Upper lobe of left lung (tissue), 6 donors: ENCODE measurements at regions not wholly inside any gene's neighbourhood (a gene's known extent, or its start where the extent isn't known, plus 50 kb on each side); places are given as distances from the start of the nearest gene placed in this dataset.

ENCODE experiments used
- ATAC-seq, 2 donors: fragments of 200-7000 bp; cut with Tn5 transposase; one replicate each; pipeline ENCODE4 v1.9.1; 2022; ENCODE audit warnings: mild to moderate bottlenecking in 2 of 2, moderate library complexity in 2 of 2; ENCODE audit not compliant: low FRiP score in 2 of 2
- DNase-seq, 2 donors: peaks; one replicate each; pipeline ENCODE4 v3.0.0-alpha.2; 2019 to 2020
- H3K27ac ChIP-seq, 4 donors: fragments of 200-600 bp; sonication (generic); one replicate each; pipeline ENCODE4 v1.5.1; 2016 to 2019
- H3K27me3 ChIP-seq, 4 donors: fragments of 200-600 bp; sonication (generic); one replicate each; pipeline ENCODE4 v1.5.1; 2017 to 2019
- H3K36me3 ChIP-seq, 4 donors: fragments of 200-600 bp; sonication (generic); one replicate each; pipeline ENCODE4 v1.5.1; 2016 to 2019
- H3K4me1 ChIP-seq, 4 donors: fragments of 200-600 bp; sonication (generic); one replicate each; pipeline ENCODE4 v1.5.1; 2018 to 2019
- H3K4me3 ChIP-seq, 4 donors: fragments of 200-600 bp; sonication (generic); one replicate each; pipeline ENCODE4 v1.5.1; 2017 to 2019; ENCODE audit warnings: mild to moderate bottlenecking in 2 of 4, moderate library complexity in 1 of 4
- H3K9me3 ChIP-seq, 4 donors: fragments of 200-600 bp; sonication (generic); one replicate each; pipeline ENCODE4 v1.5.1; 2018 to 2019
- CTCF ChIP-seq, 6 experiments: fragments of 450-650 bp in 4 of 6; fragments of 200-600 bp in 2 of 6; sonication (generic) in 2 of 6; IDR thresholded peaks; one replicate each; pipeline ENCODE4 v1.5.1; 2016 to 2019; ENCODE audit warnings: antibody characterized with exemption in 6 of 6
- EP300 ChIP-seq, 4 donors: sonication (generic); formaldehyde crosslinking; IDR thresholded peaks; one replicate each; pipeline ENCODE4 v1.5.1; 2017; ENCODE audit warnings: antibody characterized with exemption in 4 of 4, control low read depth in 2 of 4
- POLR2A ChIP-seq, 4 donors: fragments of 450-650 bp; IDR thresholded peaks; one replicate each; pipeline ENCODE4 v1.5.1; 2016 to 2017; ENCODE audit warnings: antibody characterized with exemption in 4 of 4, mild to moderate bottlenecking in 2 of 4
- POLR2AphosphoS5 ChIP-seq, 2 donors: sonication (generic); formaldehyde crosslinking; IDR thresholded peaks; one replicate each; pipeline ENCODE4 v1.5.1; 2017; ENCODE audit warnings: antibody characterized with exemption in 2 of 2
- WGBS, 2 donors: methylation state at CpG; one replicate each; pipeline ENCODE4 v1.1.5; 2017 to 2018; 5-methylcytosine and 5-hydroxymethylcytosine counted together
- donor health status: DM: no; HTN: no; CAD: no; lungs with moderate emphysema.
- donor health status: DM: no; HTN: yes; CAD: no; lungs with severe emphysema.

- TF ChIP-seq POLR2A (IDR thresholded peaks at IDR 0.05) (no peak), CTCF (IDR thresholded peaks at IDR 0.05) (no peak), EP300 (IDR thresholded peaks at IDR 0.05) (no peak)
- H3K27ac ChIP-seq, result no peak overlapping the region
- no peaks in the 10 kb centered on the region for H3K4me1 ChIP-seq
- DNase-seq (peak in 1 of 2 donors; percentile 26), ATAC-seq (no peak)
- WGBS, 2 donors, result 88 to 90% methylated on average over 15 of the region's 15 CpGs
- no peaks in the 10 kb centered on the region for H3K9me3 ChIP-seq
- no peak overlapping the region for H3K4me3 ChIP-seq
- no peaks in the 10 kb centered on the region for H3K27me3 ChIP-seq
- H3K36me3 ChIP-seq, result no peaks in the 10 kb centered on the region
Observed at GRCh38 chr13:62625214-62625881, 1209.7 kb upstream of the PCDH20 start.

GRCh38 chr13:62613819-62614218 lies 1198.2 kb upstream of the PCDH20 start:
- Histone ChIP-seq H3K9me3 (no peaks in the 10 kb centered on the region), H3K27me3 (no peaks in the 10 kb centered on the region), H3K4me3 (no peak overlapping the region), H3K27ac (no peak overlapping the region), H3K4me1 (no peaks in the 10 kb centered on the region), H3K36me3 (no peaks in the 10 kb centered on the region)
- WGBS, 2 donors, result 62 to 74% methylated on average over 1 of the region's 1 CpG
- DNase-seq (no peak), ATAC-seq (no peak)
- TF ChIP-seq POLR2A (IDR thresholded peaks at IDR 0.05) (no peak), POLR2AphosphoS5 (IDR thresholded peaks at IDR 0.05) (no peak), CTCF (IDR thresholded peaks at IDR 0.05) (no peak), EP300 (IDR thresholded peaks at IDR 0.05) (no peak)

DNA sequence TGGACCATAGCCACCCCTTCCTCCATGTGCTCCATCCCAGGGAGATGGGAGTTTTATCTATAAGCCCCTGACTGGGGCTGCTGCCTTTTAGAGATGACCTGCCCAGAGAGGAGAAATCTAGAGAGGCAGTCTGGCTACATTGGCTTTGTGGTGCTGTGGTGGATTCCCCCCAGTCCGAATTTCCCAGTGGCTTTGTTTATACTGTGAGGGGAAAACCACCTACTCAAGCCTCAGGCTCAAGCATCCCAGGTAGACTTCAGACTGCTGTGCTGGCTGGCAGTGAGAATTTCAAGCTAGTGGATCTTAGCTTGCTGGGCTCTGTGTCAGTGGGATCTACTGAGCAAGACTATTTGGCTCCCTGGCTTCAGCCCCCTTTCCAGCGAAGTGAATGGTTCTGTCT lies 1195.7 kb upstream of the PCDH20 start:
- H3K36me3 ChIP-seq, result no peaks in the 10 kb centered on the region
- H3K9me3 ChIP-seq, result peaks cover 0 to under 1% (median 0%) of the 10 kb centered on the region in 4 donors
- no peak overlapping the region for H3K27ac ChIP-seq
- ATAC-seq, result no peak
- no peaks in the 10 kb centered on the region for H3K4me1 ChIP-seq
- 89% methylated on average over 2 of the region's 2 CpGs; no CpG with 5 or more reads in 1 of the 2 donors for WGBS, 2 donors
- no peak for TF ChIP-seq EP300 (IDR thresholded peaks at IDR 0.05)
- no peak for TF ChIP-seq POLR2AphosphoS5 (IDR thresholded peaks at IDR 0.05)
- TF ChIP-seq POLR2A (IDR thresholded peaks at IDR 0.05), result no peak
- no peak for TF ChIP-seq CTCF (IDR thresholded peaks at IDR 0.05)
- DNase-seq, result no peak
- H3K4me3 ChIP-seq, result no peak overlapping the region
- H3K27me3 ChIP-seq, result no peaks in the 10 kb centered on the region

DNA sequence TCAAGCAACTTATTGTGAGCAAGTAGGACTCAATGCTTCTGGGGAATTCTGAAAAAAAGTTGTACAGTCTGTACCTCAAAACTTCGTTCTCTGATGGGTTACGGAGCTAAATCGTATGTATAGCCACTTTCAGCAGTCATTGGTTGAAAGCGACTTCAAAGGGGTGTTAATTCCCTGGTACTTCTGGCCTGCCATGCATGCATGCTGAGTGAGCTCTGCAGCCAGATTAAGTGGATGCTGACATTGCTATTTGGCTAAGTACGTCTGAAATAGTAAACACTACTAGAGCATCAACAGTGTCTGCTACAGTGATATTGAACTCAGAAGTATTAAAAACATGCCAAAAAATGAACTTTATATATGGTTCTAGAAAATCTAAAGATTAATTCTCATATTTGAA lies 1183.1 kb upstream of the PCDH20 start:
- Histone ChIP-seq H3K36me3 (no peaks in the 10 kb centered on the region), H3K4me3 (no peak overlapping the region), H3K27me3 (no peaks in the 10 kb centered on the region), H3K9me3 (no peaks in the 10 kb centered on the region), H3K4me1 (no peaks in the 10 kb centered on the region), H3K27ac (no peak overlapping the region)
- DNase-seq (no peak), ATAC-seq (no peak)
- WGBS, 2 donors, result 62 to 65% methylated on average over 5 of the region's 5 CpGs
- no peak for TF ChIP-seq POLR2AphosphoS5 (IDR thresholded peaks at IDR 0.05)
- TF ChIP-seq CTCF (IDR thresholded peaks at IDR 0.05), result no peak
- no peak for TF ChIP-seq EP300 (IDR thresholded peaks at IDR 0.05)
- no peak for TF ChIP-seq POLR2A (IDR thresholded peaks at IDR 0.05)

- H3K27me3 ChIP-seq, result no peaks in the 10 kb centered on the region
- no peak overlapping the region for H3K27ac ChIP-seq
- no peak for TF ChIP-seq CTCF (IDR thresholded peaks at IDR 0.05)
- no peak for TF ChIP-seq POLR2A (IDR thresholded peaks at IDR 0.05)
- no peak for TF ChIP-seq POLR2AphosphoS5 (IDR thresholded peaks at IDR 0.05)
- no peak for TF ChIP-seq EP300 (IDR thresholded peaks at IDR 0.05)
- ATAC-seq, result no peak
- no peaks in the 10 kb centered on the region for H3K9me3 ChIP-seq
- H3K4me3 ChIP-seq, result no peak overlapping the region
- H3K4me1 ChIP-seq, result no peaks in the 10 kb centered on the region
- DNase-seq, result no peak
- no peaks in the 10 kb centered on the region for H3K36me3 ChIP-seq
Observed at GRCh38 chr13:62595976-62596375, 1180.3 kb upstream of the PCDH20 start.
